SK-N-SH treated with all-trans-retinoic acid at 6 μM for 48 hours (cell line): ENCODE measurements at regions not wholly inside any gene's neighbourhood (a gene's known extent, or its start where the extent isn't known, plus 50 kb on each side); places are given as distances from the start of the nearest gene placed in this dataset.

Experiments used
- ATAC-seq: fragments of 200-7000 bp; cut with Tn5 transposase; 3 replicates; pipeline ENCODE4 v1.9.1; 2020; ENCODE audit warnings: mild to moderate bottlenecking, moderate library complexity
- ARNTL ChIP-seq: fragments of 450-650 bp; formaldehyde crosslinking; IDR thresholded peaks from 2 replicates; pipeline ENCODE4 v1.5.0; 2020; ENCODE audit warnings: low read depth, mild to moderate bottlenecking, moderate library complexity, borderline replicate concordance
- BACH2 ChIP-seq: fragments of 250-450 bp; sonication (Bioruptor Pico); IDR thresholded peaks from 2 replicates; pipeline ENCODE4 v1.9.0; 2021; ENCODE audit warnings: mild to moderate bottlenecking, borderline replicate concordance
- CREB5 ChIP-seq: fragments of 250-450 bp; sonication (Bioruptor Pico); IDR thresholded peaks from 2 replicates; pipeline ENCODE4 v1.5.1; 2020; ENCODE audit warnings: low read depth, mild to moderate bottlenecking, moderate library complexity
- CSDC2 ChIP-seq: fragments of 250-450 bp; sonication (Bioruptor Pico); IDR thresholded peaks from 2 replicates; pipeline ENCODE4 v1.5.0; 2020; ENCODE audit warnings: mild to moderate bottlenecking, moderate library complexity
- ESRRG ChIP-seq: fragments of 250-450 bp; sonication (Bioruptor Pico); IDR thresholded peaks from 2 replicates; pipeline ENCODE4 v1.6.1; 2021; ENCODE audit warnings: mild to moderate bottlenecking
- GLIS3 ChIP-seq: fragments of 250-450 bp; sonication (Bioruptor Pico); IDR thresholded peaks from 2 replicates; pipeline ENCODE4 v1.5.0; 2020; ENCODE audit warnings: mild to moderate bottlenecking, moderate library complexity
- ISL1 ChIP-seq: fragments of 250-450 bp; sonication (Bioruptor Pico); IDR thresholded peaks from 2 replicates; pipeline ENCODE4 v2.1.2; 2022; ENCODE audit warnings: mild to moderate bottlenecking, moderate library complexity
- OSR1 ChIP-seq: fragments of 250-450 bp; sonication (Bioruptor Pico); IDR thresholded peaks from 2 replicates; pipeline ENCODE4 v1.8.0; 2022; ENCODE audit warnings: moderate library complexity, mild to moderate bottlenecking, inconsistent platforms
- PPARA ChIP-seq: fragments of 250-450 bp; sonication (Bioruptor Pico); IDR thresholded peaks from 2 replicates; pipeline ENCODE4 v1.5.0; 2020; ENCODE audit warnings: mild to moderate bottlenecking, borderline replicate concordance
- RARB ChIP-seq: fragments of 250-450 bp; sonication (Bioruptor Pico); IDR thresholded peaks from 2 replicates; pipeline ENCODE4 v1.8.0; 2021; ENCODE audit warnings: mild to moderate bottlenecking, moderate library complexity
- SNAI2 ChIP-seq: fragments of 250-450 bp; sonication (Bioruptor Pico); IDR thresholded peaks from 2 replicates; pipeline ENCODE4 v1.5.0; 2020; ENCODE audit warnings: mild to moderate bottlenecking, moderate library complexity
- TCF4 ChIP-seq: fragments of 250-450 bp; sonication (Bioruptor Pico); IDR thresholded peaks from 2 replicates; pipeline ENCODE4 v1.8.0; 2021; ENCODE audit warnings: mild to moderate bottlenecking, moderate library complexity, borderline replicate concordance
- TOX ChIP-seq: fragments of 250-450 bp; sonication (Bioruptor Pico); IDR thresholded peaks from 2 replicates; pipeline ENCODE4 v1.8.0; 2021; ENCODE audit warnings: mild to moderate bottlenecking, moderate library complexity, borderline replicate concordance
- ZC3H10 ChIP-seq: fragments of 250-450 bp; sonication (Bioruptor Pico); IDR thresholded peaks from 2 replicates; pipeline ENCODE4 v1.5.1; 2021; ENCODE audit warnings: mild to moderate bottlenecking, moderate library complexity
- ZFP3 ChIP-seq: fragments of 250-450 bp; sonication (Bioruptor Pico); IDR thresholded peaks from 2 replicates; pipeline ENCODE4 v1.5.0; 2020; ENCODE audit warnings: mild to moderate bottlenecking, moderate library complexity
- ZFP30 ChIP-seq: fragments of 450-650 bp; formaldehyde crosslinking; IDR thresholded peaks from 2 replicates; pipeline ENCODE4 v1.5.0; 2022; ENCODE audit warnings: mild to moderate bottlenecking, moderate library complexity
- ZNF565 ChIP-seq: fragments of 450-650 bp; formaldehyde crosslinking; conservative IDR thresholded peaks from 2 replicates; pipeline ENCODE4 v1.5.0; 2020; ENCODE audit warnings: low read depth, mild to moderate bottlenecking, moderate library complexity
- ZNF8 ChIP-seq: fragments of 450-650 bp; formaldehyde crosslinking; IDR thresholded peaks from 2 replicates; pipeline ENCODE4 v1.5.0; 2020; ENCODE audit warnings: mild to moderate bottlenecking, moderate library complexity
- TF ChIP-seq, protein P1 (sequence below): fragments of 250-450 bp; sonication (Bioruptor Pico); IDR thresholded peaks from 2 replicates; pipeline ENCODE4 v1.8.0; 2020; ENCODE audit warnings: mild to moderate bottlenecking, moderate library complexity, borderline replicate concordance
- TF ChIP-seq, protein P2 (sequence below): fragments of 250-450 bp; sonication (Bioruptor Pico); IDR thresholded peaks from 2 replicates; pipeline ENCODE4 v1.5.0; 2020; ENCODE audit warnings: mild to moderate bottlenecking, moderate library complexity
- TF ChIP-seq, protein P3 (sequence below): fragments of 250-450 bp; sonication (Bioruptor Pico); IDR thresholded peaks from 2 replicates; pipeline ENCODE4 v1.5.1; 2021; ENCODE audit warnings: mild to moderate bottlenecking, moderate library complexity
- TF ChIP-seq, protein P4 (sequence below): fragments of 250-450 bp; sonication (Bioruptor Pico); IDR thresholded peaks from 2 replicates; pipeline ENCODE4 v1.8.0; 2021; ENCODE audit warnings: low read depth, mild to moderate bottlenecking, moderate library complexity, borderline replicate concordance

DNA sequence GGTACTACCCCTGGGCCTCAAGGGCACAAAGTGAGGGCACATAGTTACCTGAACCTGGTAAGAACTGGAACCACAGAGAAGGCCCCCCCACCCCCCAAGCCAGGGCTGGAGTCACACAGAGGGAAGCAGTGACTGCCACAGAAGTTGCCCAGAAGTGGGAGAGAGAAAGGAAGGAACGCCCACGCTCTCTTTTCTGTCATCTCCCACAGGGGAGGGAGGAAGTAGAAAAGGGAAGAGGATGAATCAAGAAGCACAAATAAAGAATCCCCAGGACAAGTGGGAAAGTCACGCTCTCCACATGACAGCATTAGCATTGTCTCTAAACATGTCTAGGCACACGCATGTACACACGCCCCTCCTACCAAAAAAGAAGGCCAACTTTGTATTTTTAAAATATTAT lies 114.7 kb upstream of the FRMD4B start:
- no peak for TF ChIP-seq ESRRG (CRISPR knock-in tag)
- no peak for ATAC-seq

- ATAC-seq: no peak
- TF ChIP-seq ZC3H10 (CRISPR knock-in tag) (no peak), RARB (CRISPR knock-in tag) (no peak), PPARA (CRISPR knock-in tag) (no peak), CREB5 (CRISPR knock-in tag) (no peak), GLIS3 (CRISPR knock-in tag) (no peak), ZNF8 (CRISPR knock-in tag) (no peak), ZFP3 (no peak), ESRRG (CRISPR knock-in tag) (no peak), ARNTL (CRISPR knock-in tag) (no peak), ZNF565 (no peak), BACH2 (CRISPR knock-in tag) (no peak), OSR1 (CRISPR knock-in tag) (no peak), ZFP30 (CRISPR knock-in tag) (no peak), TCF4 (CRISPR knock-in tag) (no peak)
- TF ChIP-seq, protein P1, sequence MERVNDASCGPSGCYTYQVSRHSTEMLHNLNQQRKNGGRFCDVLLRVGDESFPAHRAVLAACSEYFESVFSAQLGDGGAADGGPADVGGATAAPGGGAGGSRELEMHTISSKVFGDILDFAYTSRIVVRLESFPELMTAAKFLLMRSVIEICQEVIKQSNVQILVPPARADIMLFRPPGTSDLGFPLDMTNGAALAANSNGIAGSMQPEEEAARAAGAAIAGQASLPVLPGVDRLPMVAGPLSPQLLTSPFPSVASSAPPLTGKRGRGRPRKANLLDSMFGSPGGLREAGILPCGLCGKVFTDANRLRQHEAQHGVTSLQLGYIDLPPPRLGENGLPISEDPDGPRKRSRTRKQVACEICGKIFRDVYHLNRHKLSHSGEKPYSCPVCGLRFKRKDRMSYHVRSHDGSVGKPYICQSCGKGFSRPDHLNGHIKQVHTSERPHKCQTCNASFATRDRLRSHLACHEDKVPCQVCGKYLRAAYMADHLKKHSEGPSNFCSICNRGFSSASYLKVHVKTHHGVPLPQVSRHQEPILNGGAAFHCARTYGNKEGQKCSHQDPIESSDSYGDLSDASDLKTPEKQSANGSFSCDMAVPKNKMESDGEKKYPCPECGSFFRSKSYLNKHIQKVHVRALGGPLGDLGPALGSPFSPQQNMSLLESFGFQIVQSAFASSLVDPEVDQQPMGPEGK: no peak
- TF ChIP-seq, protein P2, sequence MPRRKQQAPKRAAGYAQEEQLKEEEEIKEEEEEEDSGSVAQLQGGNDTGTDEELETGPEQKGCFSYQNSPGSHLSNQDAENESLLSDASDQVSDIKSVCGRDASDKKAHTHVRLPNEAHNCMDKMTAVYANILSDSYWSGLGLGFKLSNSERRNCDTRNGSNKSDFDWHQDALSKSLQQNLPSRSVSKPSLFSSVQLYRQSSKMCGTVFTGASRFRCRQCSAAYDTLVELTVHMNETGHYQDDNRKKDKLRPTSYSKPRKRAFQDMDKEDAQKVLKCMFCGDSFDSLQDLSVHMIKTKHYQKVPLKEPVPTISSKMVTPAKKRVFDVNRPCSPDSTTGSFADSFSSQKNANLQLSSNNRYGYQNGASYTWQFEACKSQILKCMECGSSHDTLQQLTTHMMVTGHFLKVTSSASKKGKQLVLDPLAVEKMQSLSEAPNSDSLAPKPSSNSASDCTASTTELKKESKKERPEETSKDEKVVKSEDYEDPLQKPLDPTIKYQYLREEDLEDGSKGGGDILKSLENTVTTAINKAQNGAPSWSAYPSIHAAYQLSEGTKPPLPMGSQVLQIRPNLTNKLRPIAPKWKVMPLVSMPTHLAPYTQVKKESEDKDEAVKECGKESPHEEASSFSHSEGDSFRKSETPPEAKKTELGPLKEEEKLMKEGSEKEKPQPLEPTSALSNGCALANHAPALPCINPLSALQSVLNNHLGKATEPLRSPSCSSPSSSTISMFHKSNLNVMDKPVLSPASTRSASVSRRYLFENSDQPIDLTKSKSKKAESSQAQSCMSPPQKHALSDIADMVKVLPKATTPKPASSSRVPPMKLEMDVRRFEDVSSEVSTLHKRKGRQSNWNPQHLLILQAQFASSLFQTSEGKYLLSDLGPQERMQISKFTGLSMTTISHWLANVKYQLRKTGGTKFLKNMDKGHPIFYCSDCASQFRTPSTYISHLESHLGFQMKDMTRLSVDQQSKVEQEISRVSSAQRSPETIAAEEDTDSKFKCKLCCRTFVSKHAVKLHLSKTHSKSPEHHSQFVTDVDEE (CRISPR knock-in tag): no peak
- TF ChIP-seq, protein P3, sequence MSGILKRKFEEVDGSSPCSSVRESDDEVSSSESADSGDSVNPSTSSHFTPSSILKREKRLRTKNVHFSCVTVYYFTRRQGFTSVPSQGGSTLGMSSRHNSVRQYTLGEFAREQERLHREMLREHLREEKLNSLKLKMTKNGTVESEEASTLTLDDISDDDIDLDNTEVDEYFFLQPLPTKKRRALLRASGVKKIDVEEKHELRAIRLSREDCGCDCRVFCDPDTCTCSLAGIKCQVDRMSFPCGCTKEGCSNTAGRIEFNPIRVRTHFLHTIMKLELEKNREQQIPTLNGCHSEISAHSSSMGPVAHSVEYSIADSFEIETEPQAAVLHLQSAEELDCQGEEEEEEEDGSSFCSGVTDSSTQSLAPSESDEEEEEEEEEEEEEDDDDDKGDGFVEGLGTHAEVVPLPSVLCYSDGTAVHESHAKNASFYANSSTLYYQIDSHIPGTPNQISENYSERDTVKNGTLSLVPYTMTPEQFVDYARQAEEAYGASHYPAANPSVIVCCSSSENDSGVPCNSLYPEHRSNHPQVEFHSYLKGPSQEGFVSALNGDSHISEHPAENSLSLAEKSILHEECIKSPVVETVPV (CRISPR knock-in tag): no peak
Observed at GRCh38 chr3:69499899-69500421, 114.1 kb upstream of the FRMD4B start.

- ATAC-seq: no peak
- no peak for TF ChIP-seq CREB5 (CRISPR knock-in tag)
- no peak for TF ChIP-seq ESRRG (CRISPR knock-in tag)
- TF ChIP-seq ZFP30 (CRISPR knock-in tag): no peak
- TF ChIP-seq, protein P3 (CRISPR knock-in tag): no peak
- no peak for TF ChIP-seq GLIS3 (CRISPR knock-in tag)
- TF ChIP-seq, protein P4, sequence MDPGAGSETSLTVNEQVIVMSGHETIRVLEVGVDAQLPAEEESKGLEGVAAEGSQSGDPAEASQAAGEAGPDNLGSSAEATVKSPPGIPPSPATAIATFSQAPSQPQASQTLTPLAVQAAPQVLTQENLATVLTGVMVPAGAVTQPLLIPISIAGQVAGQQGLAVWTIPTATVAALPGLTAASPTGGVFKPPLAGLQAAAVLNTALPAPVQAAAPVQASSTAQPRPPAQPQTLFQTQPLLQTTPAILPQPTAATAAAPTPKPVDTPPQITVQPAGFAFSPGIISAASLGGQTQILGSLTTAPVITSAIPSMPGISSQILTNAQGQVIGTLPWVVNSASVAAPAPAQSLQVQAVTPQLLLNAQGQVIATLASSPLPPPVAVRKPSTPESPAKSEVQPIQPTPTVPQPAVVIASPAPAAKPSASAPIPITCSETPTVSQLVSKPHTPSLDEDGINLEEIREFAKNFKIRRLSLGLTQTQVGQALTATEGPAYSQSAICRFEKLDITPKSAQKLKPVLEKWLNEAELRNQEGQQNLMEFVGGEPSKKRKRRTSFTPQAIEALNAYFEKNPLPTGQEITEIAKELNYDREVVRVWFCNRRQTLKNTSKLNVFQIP: no peak
- no peak for TF ChIP-seq ZFP3
- TF ChIP-seq, protein P2 (CRISPR knock-in tag): no peak
- no peak for TF ChIP-seq TOX (CRISPR knock-in tag)
- no peak for TF ChIP-seq ZNF8 (CRISPR knock-in tag)
- TF ChIP-seq RARB (CRISPR knock-in tag): no peak
- TF ChIP-seq PPARA (CRISPR knock-in tag): no peak
- TF ChIP-seq TCF4 (CRISPR knock-in tag): no peak
- TF ChIP-seq ISL1 (CRISPR knock-in tag): no peak
- TF ChIP-seq SNAI2 (CRISPR knock-in tag): no peak
- TF ChIP-seq ZC3H10 (CRISPR knock-in tag): no peak
- no peak for TF ChIP-seq BACH2 (CRISPR knock-in tag)
- TF ChIP-seq OSR1 (CRISPR knock-in tag): no peak
- TF ChIP-seq CSDC2 (CRISPR knock-in tag): no peak
Observed at GRCh38 chr3:69499422-69499821, 113.5 kb upstream of the FRMD4B start.
